VCaP (cell line): ENCODE measurements at regions not wholly inside any gene's neighbourhood (a gene's known extent, or its start where the extent isn't known, plus 50 kb on each side); places are given as distances from the start of the nearest gene placed in this dataset.

Source experiments
- H3K27ac ChIP-seq: fragments of 450-650 bp; 2 replicates; pipeline ENCODE4 v1.5.1; 2017
- TF ChIP-seq, protein P1 (sequence below): fragments of 450-650 bp; conservative IDR thresholded peaks from 2 replicates; pipeline ENCODE4 v1.5.1; 2017; ENCODE audit warnings: mild to moderate bottlenecking, moderate library complexity

DNA sequence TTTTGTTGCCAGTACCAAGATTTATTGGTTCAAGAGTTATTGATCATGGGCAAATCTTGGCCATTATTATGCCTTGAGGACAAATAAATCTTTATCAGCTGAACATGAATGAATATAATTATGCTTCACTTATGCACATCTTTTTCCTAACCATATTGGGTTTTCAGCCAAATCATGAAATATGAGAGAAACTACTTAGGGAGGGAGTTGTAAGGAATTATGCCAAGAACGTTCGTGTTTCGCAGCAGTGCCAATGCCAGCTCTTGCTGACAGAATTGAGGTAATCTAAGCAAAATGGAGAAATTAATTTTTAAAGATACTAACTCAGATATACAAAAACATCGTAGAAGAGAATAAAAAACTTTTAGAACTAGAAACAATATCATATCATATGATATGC lies 301.1 kb upstream of the SASH1 start:
- no peak overlapping the region for H3K27ac ChIP-seq
- TF ChIP-seq, protein P1, sequence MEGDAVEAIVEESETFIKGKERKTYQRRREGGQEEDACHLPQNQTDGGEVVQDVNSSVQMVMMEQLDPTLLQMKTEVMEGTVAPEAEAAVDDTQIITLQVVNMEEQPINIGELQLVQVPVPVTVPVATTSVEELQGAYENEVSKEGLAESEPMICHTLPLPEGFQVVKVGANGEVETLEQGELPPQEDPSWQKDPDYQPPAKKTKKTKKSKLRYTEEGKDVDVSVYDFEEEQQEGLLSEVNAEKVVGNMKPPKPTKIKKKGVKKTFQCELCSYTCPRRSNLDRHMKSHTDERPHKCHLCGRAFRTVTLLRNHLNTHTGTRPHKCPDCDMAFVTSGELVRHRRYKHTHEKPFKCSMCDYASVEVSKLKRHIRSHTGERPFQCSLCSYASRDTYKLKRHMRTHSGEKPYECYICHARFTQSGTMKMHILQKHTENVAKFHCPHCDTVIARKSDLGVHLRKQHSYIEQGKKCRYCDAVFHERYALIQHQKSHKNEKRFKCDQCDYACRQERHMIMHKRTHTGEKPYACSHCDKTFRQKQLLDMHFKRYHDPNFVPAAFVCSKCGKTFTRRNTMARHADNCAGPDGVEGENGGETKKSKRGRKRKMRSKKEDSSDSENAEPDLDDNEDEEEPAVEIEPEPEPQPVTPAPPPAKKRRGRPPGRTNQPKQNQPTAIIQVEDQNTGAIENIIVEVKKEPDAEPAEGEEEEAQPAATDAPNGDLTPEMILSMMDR = no peak

DNA sequence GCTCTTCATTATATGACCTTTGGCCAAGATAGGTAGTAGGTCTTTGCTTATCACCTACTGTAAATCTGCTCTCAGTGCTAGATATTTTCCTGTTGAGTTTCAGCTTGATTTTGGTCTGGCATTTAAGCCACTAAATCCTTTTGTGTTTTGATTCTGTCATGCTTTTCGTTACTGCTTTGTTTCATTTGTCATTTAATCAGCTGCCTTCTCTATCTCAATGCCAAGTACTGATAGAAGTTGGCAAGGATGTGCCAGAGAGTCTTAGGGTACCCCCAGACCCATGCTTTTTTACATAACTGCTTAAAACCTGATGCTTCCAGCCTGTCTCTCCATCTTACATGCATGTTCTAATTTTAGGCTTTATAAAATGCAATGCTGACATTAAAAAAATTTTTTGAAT lies 300.1 kb upstream of the SASH1 start:
- no peak overlapping the region for H3K27ac ChIP-seq
- TF ChIP-seq, protein P1 = no peak

DNA sequence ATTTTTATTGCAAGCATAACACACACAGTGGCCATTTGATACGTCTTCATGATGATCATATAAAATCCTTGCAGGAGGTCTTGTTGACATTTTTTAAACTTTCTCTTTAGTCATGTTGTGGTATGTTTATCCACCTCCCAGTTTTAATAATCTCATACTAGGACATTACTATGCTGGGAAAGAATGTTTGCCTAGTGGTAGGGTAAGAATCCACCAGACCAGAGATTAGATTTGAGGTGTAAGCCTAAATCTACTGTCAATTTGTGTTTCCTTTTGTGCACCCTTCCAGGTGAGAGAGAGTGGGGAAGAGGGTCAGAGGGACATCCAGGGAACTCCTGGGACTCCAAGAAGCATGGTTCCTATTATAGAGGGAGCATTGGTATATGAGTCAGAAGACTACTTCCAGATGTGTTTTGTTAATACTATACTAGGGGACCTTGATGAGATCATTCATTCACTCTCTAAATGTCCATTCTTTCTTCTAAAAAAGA lies 298.3 kb upstream of the SASH1 start:
- no peak overlapping the region for H3K27ac ChIP-seq
- TF ChIP-seq, protein P1 = no peak

DNA sequence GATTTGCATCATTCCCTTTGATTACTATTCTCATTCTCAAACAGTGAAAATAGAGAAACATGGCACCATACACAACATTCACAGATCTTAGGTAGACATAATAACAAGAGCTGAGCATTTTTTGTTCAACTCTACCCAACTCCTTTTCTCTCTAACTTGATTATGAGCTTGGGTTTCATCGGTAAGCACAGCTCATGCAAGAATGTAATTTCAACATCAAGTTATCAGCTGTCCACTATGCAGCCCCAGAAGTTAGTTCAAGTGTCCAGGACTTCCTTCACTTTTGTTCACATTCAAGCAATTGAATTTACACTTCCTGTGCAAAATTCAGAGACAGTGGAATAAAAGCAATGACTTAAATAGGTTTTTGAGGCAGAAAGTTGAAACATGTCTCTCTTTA lies 297.7 kb upstream of the SASH1 start:
- no peak overlapping the region for H3K27ac ChIP-seq

DNA sequence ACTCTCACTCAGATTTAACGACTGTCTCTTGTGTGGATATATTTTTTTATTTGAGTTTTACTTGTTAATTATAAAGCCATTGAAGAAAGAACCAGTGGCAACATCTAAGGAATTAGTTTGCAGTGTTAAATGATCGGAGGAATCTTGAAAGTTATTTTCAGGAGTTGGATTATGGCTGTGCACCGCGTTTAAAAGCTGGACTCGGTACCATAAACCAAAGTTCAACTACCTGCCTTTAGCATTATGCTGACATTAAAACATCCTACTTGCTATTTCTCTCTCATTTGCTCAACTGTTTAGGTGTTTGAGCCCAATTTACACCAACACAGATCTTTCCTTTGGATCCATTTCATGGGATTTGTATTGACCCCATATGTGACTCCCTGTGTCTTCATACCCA lies 289.4 kb upstream of the SASH1 start:
- no peak overlapping the region for H3K27ac ChIP-seq
- TF ChIP-seq, protein P1 = no peak

More for the DNA sequence above, 297.7 kb upstream of the SASH1 start:
- TF ChIP-seq, protein P1 = no peak

DNA sequence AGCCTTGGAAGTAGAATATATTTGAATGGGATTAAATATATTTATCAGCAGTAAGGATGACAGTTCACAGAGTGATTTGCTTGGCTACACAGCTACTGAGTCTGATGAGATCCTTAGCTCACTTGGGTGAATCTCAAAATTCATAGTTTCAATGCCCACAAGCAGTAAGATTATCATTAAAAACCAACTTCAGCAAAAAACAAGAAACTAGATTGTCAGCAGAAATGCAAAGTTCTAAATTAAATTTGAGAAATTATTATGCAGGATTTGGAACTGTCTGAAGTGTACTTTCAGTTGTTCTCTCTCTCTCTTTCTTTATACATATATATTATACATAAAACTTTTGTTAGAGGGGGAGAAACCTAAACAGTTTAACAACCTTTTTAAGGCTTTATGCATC lies 288.8 kb upstream of the SASH1 start:
- H3K27ac ChIP-seq = no peak overlapping the region
- TF ChIP-seq, protein P1 = no peak

DNA sequence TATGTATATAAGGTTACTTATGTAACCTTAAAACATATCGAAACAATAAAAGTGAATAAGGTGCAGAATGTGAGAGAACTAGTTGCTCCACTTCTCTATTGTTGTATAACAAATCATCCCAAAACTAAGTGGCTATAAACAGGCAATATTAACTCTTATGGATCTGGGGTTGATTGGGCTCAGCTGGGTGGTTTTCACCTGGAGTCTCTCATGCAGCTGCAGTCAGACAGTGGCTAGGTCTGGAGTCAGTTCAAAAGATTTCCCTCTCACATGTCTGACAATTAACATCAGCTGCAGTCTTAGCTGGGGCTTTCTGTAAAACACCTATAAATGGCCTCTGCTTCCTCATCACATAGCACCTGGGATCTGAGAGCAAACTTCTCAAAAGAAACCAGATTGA lies 288.4 kb upstream of the SASH1 start:
- no peak overlapping the region for H3K27ac ChIP-seq
- TF ChIP-seq, protein P1 = no peak
